GM18526 (cell line): ENCODE measurements at regions not wholly inside any gene's neighbourhood (a gene's known extent, or its start where the extent isn't known, plus 50 kb on each side); places are given as distances from the start of the nearest gene placed in this dataset.

ENCODE experiments used
- POLR2A ChIP-seq: IDR thresholded peaks from 3 replicates; pipeline ENCODE4 v1.6.1; 2011; ENCODE audit not compliant: insufficient read length; ENCODE audit errors: extremely low read depth

DNA sequence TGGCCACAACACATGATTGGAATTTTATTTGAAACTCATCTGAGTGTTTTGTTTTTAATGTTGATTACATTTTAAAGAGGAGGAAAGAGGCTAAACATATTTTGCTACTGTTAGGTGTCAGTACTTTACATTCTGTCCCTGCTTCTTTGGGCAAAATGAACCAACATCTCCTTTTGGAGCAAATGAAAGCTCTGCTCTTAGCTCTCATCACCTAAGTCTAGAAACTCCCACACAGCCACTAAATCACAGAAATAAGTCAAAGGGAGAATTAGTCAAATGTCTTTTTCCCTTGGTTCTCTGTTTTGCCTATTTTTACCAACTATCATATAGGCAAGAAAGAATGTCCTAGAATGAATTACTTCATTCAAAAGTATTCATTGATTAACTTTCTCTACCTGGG lies 666.8 kb downstream of the RNF144A start:
- TF ChIP-seq POLR2A, result no peak

DNA sequence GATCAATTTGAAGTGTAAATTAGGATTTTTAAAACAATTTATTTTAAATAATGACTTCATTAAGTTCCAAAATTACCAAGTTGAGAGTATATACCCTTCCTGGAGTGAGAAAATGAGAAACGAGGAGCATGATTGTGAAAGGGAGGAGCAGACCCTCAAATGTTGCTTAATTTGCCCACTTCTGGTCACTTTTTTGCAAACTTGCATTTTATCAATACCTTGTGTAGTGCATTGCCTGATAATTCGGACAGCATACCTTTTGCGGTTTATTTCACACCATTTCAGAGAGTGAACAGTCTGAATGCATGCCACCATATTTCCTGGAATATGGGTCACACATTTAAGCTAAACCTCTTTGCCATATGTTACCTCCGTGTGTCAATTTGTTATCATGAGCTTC lies 669.7 kb downstream of the RNF144A start:
- no peak for TF ChIP-seq POLR2A

DNA sequence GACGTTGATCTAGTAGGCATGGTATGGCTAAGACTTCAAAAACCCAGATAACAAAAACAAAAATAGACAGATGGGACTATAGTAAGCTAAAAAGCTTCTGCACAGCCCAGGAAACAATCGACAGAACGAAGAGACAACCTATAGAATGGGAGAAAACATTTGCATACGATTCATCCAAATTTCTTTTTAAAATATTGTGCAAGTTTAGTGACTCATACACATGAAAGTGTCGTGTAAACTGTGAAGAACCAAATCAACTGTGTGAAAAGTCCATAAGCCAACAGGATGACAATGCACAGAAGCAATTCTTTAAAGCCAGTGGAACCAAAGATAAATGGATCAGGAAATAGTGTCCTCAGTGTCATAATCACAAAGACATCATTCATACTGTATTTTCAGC lies 671.1 kb downstream of the RNF144A start:
- no peak for TF ChIP-seq POLR2A

DNA sequence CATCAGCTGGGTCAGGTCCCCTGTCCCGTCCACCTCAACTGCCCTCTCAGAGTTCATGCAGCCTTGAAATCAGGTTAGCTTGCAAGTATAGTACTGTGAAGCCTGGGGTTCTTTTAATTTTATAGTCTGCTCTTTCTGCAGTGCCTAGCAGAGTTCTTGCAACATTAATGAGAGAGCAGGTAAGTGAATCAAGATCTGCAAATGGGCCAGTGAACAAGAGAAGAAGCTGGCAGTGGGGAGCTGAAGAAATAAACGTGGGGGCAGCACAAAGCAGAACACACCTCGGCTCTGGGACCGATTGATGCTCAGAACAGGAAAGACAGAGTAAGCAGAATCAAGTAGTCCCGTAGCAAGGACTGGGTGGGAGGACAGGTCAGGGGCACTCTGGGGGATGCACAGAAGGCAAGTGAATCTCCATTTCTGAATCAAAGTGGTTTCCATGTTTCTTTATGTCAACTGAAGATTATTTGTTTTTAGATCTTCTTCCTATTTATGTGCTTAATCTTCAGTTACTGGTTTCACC lies 675.5 kb downstream of the RNF144A start:
- TF ChIP-seq POLR2A, result no peak

DNA sequence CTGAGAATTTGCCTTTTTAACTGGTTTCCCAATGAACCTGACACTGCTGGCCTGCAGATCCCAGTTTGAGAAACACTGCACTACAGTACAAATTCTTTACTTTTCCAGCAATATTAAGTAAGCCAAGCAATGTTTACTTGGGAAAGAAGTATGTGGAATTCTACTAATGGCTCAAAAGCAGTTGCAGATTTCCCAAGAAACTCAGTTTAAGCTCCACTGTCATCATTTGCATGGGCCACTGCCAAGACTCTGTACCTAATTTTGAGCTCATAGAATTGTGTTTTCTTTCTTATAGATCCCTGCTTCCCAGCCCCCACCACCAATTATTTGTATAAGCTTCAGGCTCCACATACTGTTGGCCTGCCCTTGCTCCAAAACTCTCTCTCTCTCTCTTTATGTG lies 676.1 kb downstream of the RNF144A start:
- no peak for TF ChIP-seq POLR2A

DNA sequence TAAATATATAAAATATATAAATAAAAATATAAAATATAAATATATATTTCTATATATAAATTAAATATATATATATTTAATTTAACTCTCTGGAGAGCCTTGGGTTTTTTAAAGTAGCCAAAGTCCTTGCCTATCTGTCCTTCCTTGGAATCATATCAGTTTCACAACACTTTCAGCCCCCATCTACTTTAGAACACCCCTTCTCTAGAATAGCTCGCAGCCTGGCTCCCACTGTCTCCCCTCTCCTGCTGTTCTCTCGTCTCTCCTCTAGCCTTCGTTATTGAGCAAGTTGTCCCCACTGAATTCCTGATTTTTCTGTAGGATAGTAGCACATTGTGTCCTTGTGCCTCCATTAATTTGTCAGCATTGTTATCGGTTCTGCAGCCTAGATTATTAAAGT lies 677.0 kb downstream of the RNF144A start:
- no peak for TF ChIP-seq POLR2A

DNA sequence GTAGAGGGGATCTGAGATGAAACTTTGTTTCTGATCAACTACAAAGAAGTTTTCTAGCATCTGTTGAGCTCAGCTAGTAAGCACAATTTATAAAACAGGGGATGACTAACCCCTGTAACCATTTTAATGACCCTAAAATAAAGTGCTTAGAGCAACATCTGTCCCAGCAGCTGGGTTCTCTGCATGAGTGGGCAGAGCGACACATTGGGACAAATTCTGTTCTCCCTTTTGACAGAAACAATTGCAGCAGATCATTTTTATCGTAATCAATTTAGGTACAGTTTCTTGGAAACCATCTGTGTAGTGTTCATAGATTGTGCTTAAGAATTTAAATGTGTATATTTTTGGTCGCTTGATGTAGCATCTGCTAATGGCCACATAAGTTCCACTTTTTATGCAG lies 678.0 kb downstream of the RNF144A start:
- TF ChIP-seq POLR2A, result no peak

DNA sequence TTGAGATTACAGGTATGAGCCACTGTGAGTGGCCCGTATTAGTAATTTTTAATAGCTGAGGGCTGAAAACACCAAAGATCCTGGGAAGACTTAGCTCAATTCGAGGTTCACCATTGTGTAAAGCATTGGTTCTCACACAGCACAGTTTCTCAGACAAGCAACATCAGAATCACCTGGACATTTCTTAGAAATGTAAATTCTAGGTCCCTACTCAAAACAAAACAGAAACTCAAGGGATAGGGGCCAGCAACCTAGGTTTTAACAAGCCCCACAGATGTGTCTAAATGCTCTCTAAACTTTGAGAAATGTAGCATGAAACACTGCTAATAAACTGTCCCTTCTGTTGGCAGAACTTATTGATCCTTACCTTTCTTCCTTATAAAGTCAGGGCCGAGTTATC lies 681.2 kb downstream of the RNF144A start:
- TF ChIP-seq POLR2A, result no peak

DNA sequence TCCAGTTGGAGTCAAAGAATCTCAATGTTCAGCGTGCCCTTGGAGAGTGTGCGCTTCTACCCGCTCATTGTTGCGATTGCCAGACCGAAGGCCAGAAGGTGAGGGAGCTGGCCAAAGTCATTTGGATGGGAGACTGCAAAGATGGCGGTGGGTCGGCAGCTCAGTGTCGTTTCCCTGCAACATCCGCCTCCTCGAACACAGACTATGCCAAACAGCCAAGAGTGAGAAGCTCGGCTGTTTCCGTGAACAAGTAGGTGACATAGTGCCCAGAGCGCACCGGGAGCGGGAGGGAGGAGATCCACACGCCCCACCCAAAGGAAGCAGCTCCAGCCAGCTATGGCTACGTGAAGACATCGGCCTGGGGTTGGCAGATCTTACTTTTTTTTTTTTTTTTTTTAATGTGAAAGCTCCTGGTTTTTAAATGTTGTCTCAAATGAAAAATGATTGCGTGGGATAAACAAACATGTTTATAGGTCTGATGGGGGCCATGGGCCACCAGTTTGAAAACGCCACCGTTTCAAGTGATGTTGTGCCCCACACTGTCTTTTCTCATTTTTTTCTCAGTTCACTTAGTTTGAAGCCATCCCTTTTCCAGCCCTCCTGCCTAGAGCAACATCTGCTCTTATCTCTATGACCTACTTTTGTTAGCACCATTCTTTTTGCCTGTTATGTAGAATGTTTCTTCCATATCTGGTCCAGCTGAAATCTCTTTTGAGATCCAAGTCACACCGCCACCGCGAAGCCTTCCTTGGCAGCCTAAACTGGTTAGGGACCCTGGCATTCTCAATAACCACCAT lies 682.4 kb downstream of the RNF144A start:
- TF ChIP-seq POLR2A, result no peak

DNA sequence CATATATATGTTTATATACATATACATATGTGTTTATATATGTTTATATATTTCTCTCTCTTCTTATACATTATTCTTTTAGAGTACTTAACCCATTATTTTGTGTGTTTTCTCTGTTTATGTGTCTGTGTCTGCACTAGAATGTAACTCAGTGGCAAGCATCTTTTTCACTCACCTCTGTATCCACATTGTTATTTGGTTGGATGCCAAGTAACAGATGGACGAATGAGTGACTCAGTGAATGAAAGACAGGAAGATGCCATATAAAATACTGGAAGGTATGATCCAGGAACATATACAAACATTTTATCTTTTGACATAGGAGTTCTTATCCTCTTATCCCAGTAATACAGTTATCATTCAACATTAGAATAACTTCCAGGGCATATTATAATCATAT lies 684.8 kb downstream of the RNF144A start:
- no peak for TF ChIP-seq POLR2A

DNA sequence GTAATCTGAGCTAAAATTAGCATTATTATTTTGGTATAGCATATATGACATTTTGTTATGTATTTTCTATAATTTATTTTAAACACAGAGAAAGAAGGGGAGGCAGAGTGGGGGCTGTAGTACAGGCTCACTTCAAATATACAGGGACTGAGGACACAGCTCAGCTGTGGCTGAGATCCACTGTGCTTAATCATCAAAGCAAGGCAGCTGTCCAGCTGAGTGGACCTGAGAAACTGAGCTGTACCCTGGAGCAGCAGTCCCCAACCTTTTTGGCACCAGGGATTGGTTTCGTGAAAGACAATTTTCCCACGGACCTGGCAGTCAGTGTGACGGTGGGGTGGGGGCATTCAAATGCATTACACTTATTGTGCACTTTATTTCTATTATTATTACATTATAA lies 687.2 kb downstream of the RNF144A start:
- no peak for TF ChIP-seq POLR2A

DNA sequence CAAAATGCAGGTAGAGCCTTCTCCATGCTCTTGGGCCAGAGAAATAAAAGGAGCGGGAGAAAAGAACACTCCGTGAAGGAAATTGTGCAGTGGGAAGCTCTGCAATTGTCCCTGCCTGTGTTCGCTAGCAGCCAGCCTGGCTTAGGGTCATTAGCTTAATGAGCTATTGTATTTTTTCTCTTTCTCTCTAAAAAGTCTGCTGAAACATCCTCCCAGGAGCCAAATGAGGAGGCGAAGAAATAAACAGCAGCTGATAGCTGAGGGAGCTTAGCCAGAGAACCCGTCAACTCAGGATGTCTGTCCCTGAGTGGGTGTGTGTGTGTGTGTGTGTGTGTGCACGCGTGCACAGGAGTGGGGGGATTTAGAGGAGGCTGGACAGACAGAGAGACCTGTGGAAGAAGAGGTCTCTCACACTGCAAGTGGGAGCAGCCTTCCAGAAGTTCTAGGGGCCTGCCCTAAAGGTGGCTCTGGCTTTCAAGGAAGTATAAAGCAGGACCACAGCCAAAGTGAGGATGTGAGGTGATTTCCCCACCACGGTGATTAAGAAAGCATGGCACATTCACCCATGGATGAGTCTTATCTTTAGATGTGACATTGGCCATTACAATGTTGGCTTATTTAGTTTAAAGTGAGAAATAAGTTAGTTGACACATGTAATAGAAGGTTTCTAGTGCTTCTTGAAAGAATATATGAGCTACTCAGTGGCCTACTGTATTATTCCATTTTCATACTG lies 690.4 kb downstream of the RNF144A start:
- no peak for TF ChIP-seq POLR2A

DNA sequence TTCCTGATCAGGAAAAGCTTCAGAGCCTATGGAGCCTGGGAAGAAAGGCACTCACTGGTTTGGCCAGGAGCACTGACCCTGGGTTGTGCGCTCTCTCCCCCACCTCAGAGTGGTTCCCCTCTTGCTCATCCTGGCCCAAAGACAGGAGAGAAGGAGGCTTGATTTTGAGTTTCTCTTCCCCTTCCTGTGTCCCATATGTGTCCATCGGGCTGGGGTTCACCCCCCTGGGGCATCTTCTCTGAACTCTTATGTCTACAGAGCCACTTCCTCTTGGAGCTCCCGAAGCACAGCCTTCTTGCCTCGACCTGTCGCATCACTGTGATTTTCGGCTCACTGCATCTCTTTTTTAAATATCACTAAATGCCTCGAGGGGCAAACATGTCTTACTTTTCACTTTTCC lies 692.3 kb downstream of the RNF144A start:
- no peak for TF ChIP-seq POLR2A

DNA sequence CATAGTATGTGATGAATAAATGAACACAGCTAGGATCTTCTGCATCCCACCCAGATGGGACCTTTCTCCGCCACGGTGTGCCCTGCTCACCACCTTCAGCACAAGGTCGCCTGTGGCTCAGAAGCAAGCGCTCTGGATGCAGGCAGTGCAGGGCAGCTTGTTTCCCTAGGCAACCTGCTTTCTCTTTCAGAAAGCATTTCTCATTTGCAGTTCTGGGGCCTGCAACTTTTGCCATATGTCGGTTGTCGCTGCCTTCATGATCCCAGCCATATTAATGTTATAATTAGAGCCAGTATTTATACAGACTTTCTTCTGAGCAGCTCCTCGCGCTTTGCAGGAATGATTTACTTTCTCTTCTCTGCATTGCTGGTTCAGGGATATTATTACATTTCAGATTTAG lies 692.8 kb downstream of the RNF144A start:
- TF ChIP-seq POLR2A, result no peak

DNA sequence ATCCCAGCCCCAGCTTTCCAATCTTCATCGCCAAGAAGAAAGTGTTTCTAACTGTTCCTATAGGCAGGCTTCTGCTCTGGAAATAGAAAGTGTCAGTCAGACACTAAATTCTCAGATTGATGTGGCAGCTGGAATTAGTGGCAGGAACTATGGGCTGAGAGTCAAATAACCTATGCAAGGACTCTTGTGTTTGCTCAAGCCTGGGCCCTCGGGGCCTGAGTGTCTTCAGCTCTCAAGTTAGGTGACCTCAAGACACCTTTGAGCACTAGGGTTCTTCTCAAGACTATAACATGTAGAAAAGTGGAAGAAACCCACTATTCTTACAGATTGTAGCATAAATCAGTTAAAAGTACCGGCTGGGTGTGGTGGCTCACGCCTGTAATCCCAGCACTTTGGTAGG lies 694.5 kb downstream of the RNF144A start:
- TF ChIP-seq POLR2A, result no peak

DNA sequence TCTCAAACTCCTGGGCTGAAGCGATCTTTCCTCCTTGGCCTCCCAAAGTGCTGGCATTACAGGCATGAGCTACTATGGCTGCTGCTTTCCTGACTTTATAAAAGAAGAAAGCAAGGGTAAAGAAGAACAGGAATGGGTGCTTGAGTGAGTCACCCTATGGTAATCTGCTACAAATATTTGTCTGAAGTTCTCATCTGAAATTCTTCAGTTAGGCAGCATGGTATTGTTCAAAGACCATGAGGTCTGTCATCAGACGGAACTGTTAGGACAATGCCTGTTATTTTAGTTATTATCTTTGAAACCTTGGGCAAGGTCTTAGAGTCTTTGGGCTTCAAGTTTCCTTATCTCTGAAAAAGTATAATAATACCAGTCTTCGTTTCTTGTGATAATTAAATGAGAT lies 695.8 kb downstream of the RNF144A start:
- TF ChIP-seq POLR2A, result no peak

DNA sequence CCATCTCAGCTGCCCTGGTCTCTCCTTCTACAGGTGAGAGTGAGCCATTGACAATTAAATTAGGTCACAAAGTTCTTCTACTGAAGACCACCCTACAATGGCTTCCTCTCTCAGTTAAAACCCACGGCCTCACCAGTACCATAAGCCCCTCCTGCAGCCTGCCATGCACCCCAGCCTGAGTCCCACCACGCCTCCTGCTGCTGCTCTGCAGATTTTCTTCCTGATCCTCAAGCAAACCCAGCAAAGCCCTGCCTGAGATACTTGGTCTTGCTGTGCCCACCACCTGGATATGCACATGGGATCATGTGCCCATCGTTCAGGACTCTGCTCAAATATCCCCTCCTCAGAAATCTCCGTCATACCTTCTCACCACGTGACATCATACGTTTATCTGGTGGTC lies 696.6 kb downstream of the RNF144A start:
- no peak for TF ChIP-seq POLR2A

DNA sequence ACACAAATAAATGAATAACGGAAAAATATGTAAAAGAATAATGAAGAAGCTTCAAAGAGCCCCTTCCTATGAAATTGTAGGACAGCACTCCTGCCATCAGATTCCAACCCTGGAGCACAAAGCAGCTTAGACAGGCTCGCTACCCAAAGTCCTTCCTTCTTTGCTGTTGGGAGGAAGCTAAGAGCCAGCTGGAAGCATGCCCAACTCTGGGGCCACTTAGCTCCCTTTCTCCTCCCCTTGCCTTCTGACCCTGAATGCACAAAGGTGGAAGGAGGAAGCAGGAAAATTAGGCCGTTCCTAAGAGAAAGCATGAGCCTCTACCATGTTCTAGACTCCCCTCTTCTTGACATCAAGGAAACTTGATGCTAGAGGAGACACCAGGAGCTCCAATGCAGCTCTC lies 700.8 kb downstream of the RNF144A start:
- no peak for TF ChIP-seq POLR2A
